H1 (cell line): ENCODE measurements at regions not wholly inside any gene's neighbourhood (a gene's known extent, or its start where the extent isn't known, plus 50 kb on each side); places are given as distances from the start of the nearest gene placed in this dataset.

Source experiments
- CTCF ChIA-PET: fragments of 300-600 bp; sonication (Branson Sonifier 250); formaldehyde crosslinking; loops from one replicate; lab custom pipeline; 2021; ENCODE audit not compliant: partially characterized antibody; lab: Charles Lee
- POLR2A ChIA-PET: fragments of 300-600 bp; sonication (Branson Sonifier 250); formaldehyde crosslinking; loops from one replicate; lab custom pipeline; 2021; ENCODE audit warnings: inconsistent platforms; ENCODE audit not compliant: partially characterized antibody; lab: Charles Lee
- DNase-seq, 2 experiments: peaks; one replicate each; pipeline versions ENCODE4 v3.0.0 to v3.0.0-alpha.2; 2010 to 2022; ENCODE audit warnings: low spot score in 2 of 2, low read depth in 1 of 2, mixed read lengths in 1 of 2
- FAIRE-seq: peaks from 2 replicates; lab custom pipeline; 2011; peaks lifted over from hg19 to GRCh38; lab: Jason Lieb, UNC
- H2AFZ ChIP-seq: 2 replicates; pipeline ENCODE4 v1.8.1; 2012; ENCODE audit warnings: low read length, inconsistent platforms
- H2AK5ac ChIP-seq: 2 replicates; pipeline ENCODE4 v1.6.1; 2013; ENCODE audit warnings: low read depth, low read length
- H2BK120ac ChIP-seq: replicated peaks from 2 replicates; pipeline ENCODE3; 2013; ENCODE audit warnings: low read depth, low read length, inconsistent platforms
- H2BK12ac ChIP-seq: 2 replicates; pipeline ENCODE4 v1.6.1; 2013; ENCODE audit warnings: low read depth, low read length
- H2BK15ac ChIP-seq: 2 replicates; pipeline ENCODE4 v1.6.1; 2013; ENCODE audit warnings: low read length
- H2BK20ac ChIP-seq: 2 replicates; pipeline ENCODE4 v1.6.1; 2013; ENCODE audit warnings: low read length
- H2BK5ac ChIP-seq: 2 replicates; pipeline ENCODE4 v1.6.1; 2013; ENCODE audit warnings: low read depth, low read length
- H3K14ac ChIP-seq: 2 replicates; pipeline ENCODE4 v1.6.1; 2013; ENCODE audit warnings: inconsistent platforms; ENCODE audit not compliant: insufficient read length
- H3K18ac ChIP-seq: 2 replicates; pipeline ENCODE4 v1.6.1; 2013; ENCODE audit warnings: low read length; ENCODE audit errors: extremely low read depth
- H3K23ac ChIP-seq: 2 replicates; pipeline ENCODE4 v1.6.1; 2013; ENCODE audit warnings: inconsistent platforms; ENCODE audit not compliant: insufficient read length
- H3K23me2 ChIP-seq: 2 replicates; pipeline ENCODE4 v1.6.1; 2013; ENCODE audit warnings: low read depth, low read length
- H3K27ac ChIP-seq: 2 replicates; pipeline ENCODE4 v1.6.1; 2011; ENCODE audit warnings: low read depth, low read length, inconsistent platforms
- H3K27me3 ChIP-seq, 4 experiments: replicated peaks in 1 of 4; 1 replicate in 1 of 4; 2 replicates in 3 of 4; pipeline versions ENCODE4 v1.6.1 to v1.8.1; 2011 to 2013; ENCODE audit warnings: low read length in 3 of 4, mild to moderate bottlenecking in 3 of 4, inconsistent platforms in 2 of 4, mixed read lengths in 2 of 4, moderate library complexity in 1 of 4; ENCODE audit not compliant: control insufficient read depth in 3 of 4, insufficient read depth in 3 of 4; ENCODE audit errors: extremely low read depth in 1 of 4
- H3K36me3 ChIP-seq, 4 experiments: 2 replicates each; pipeline versions ENCODE4 v1.6.1 to v1.8.1; 2011 to 2013; ENCODE audit warnings: mild to moderate bottlenecking in 4 of 4, low read length in 3 of 4, moderate library complexity in 2 of 4, control low read depth in 1 of 4, inconsistent platforms in 1 of 4; ENCODE audit not compliant: insufficient read depth in 4 of 4, control insufficient read depth in 2 of 4
- H3K4ac ChIP-seq: replicated peaks from 2 replicates; pipeline ENCODE3; 2013; ENCODE audit warnings: low read length, low read depth, mixed read lengths, inconsistent platforms; ENCODE audit not compliant: insufficient read length
- H3K4me1 ChIP-seq, 4 experiments: replicated peaks in 1 of 4; 1 replicate in 1 of 4; 2 replicates in 3 of 4; pipeline versions ENCODE4 v1.6.1 to v1.8.1; 2011 to 2013; ENCODE audit warnings: low read length in 3 of 4, inconsistent platforms in 2 of 4, mixed read lengths in 1 of 4; ENCODE audit not compliant: insufficient read depth in 4 of 4, control insufficient read depth in 3 of 4
- H3K4me2 ChIP-seq, 2 experiments: 2 replicates each; pipeline versions ENCODE4 v1.6.1 to v1.8.1; 2011 to 2013; ENCODE audit warnings: low read depth in 2 of 2, low read length in 2 of 2, control low read depth in 1 of 2, inconsistent platforms in 1 of 2, mild to moderate bottlenecking in 1 of 2; ENCODE audit not compliant: insufficient read depth in 1 of 2
- H3K4me3 ChIP-seq, 4 experiments: fragments of 200-600, 300-600 bp in 1 of 4; sonication (generic), shearing (Covaris generic), sonication (Bioruptor Twin) in 1 of 4; 2 replicates each; pipeline versions ENCODE4 v1.5.1 to v1.8.1; 2011 to 2016; ENCODE audit warnings: low read length in 4 of 4, low read depth in 3 of 4, control low read depth in 2 of 4, inconsistent platforms in 2 of 4, mild to moderate bottlenecking in 2 of 4, mixed read lengths in 1 of 4, moderate library complexity in 1 of 4; ENCODE audit not compliant: insufficient read depth in 2 of 4; ENCODE audit errors: extremely low read depth in 1 of 4
- H3K56ac ChIP-seq: replicated peaks from 2 replicates; pipeline ENCODE3; 2013; ENCODE audit warnings: low read depth, mild to moderate bottlenecking, mixed read lengths, low read length, inconsistent platforms; ENCODE audit not compliant: insufficient read length
- H3K79me1 ChIP-seq: 2 replicates; pipeline ENCODE4 v1.6.1; 2013; ENCODE audit warnings: low read depth, low read length, control low read depth
- H3K79me2 ChIP-seq, 2 experiments: 2 replicates each; pipeline versions ENCODE4 v1.6.1 to v1.8.1; 2012 to 2013; ENCODE audit warnings: low read length in 2 of 2, mild to moderate bottlenecking in 2 of 2, inconsistent platforms in 1 of 2; ENCODE audit not compliant: insufficient read depth in 2 of 2, control insufficient read depth in 1 of 2
- H3K9ac ChIP-seq, 4 experiments: replicated peaks in 1 of 4; 1 replicate in 1 of 4; 2 replicates in 3 of 4; pipeline versions ENCODE4 v1.6.1 to v1.8.1; 2011 to 2013; ENCODE audit warnings: low read depth in 3 of 4, low read length in 3 of 4, control low read depth in 2 of 4, mild to moderate bottlenecking in 2 of 4, moderate library complexity in 2 of 4, inconsistent platforms in 1 of 4; ENCODE audit errors: extremely low read depth in 1 of 4
- H3K9me3 ChIP-seq, 2 experiments: 2 replicates each; pipeline versions ENCODE4 v1.6.1 to v1.8.1; 2012 to 2013; ENCODE audit warnings: mild to moderate bottlenecking in 2 of 2, moderate library complexity in 2 of 2, control low read depth in 1 of 2, inconsistent platforms in 1 of 2, low read depth in 1 of 2, low read length in 1 of 2, mixed read lengths in 1 of 2; ENCODE audit not compliant: insufficient read depth in 2 of 2
- H4K20me1 ChIP-seq, 2 experiments: replicated peaks in 1 of 2; 2 replicates each; pipeline versions ENCODE3 to v1.8.1; 2011 to 2013; ENCODE audit warnings: inconsistent platforms in 2 of 2, low read length in 2 of 2, mild to moderate bottlenecking in 1 of 2; ENCODE audit not compliant: insufficient read depth in 2 of 2, control insufficient read depth in 1 of 2
- H4K5ac ChIP-seq: 2 replicates; pipeline ENCODE4 v1.6.1; 2013; ENCODE audit warnings: low read length, low read depth, mixed read lengths, inconsistent platforms; ENCODE audit not compliant: insufficient read length
- H4K8ac ChIP-seq: 2 replicates; pipeline ENCODE4 v1.8.0; 2013; ENCODE audit warnings: mild to moderate bottlenecking, moderate library complexity, low read length, inconsistent platforms; ENCODE audit not compliant: insufficient read depth; ENCODE audit errors: extremely low read depth
- H4K91ac ChIP-seq: replicated peaks from 2 replicates; pipeline ENCODE3; 2013; ENCODE audit warnings: low read length, mixed read lengths, inconsistent platforms; ENCODE audit not compliant: insufficient read length
- CBX5 ChIP-seq: fragments of 300-800, 300-1000 bp; sonication (generic); IDR thresholded peaks from 2 replicates; pipeline ENCODE4 v1.7.1; 2016; ENCODE audit warnings: antibody characterized with exemption, low read length, low read depth
- CBX8 ChIP-seq: fragments of 300-800, 300-1000 bp; sonication (generic); IDR thresholded peaks from 2 replicates; pipeline ENCODE4 v1.7.1; 2016; ENCODE audit warnings: low read depth, low read length, borderline replicate concordance
- FOSL1 ChIP-seq: IDR thresholded peaks from 2 replicates; pipeline ENCODE4 v1.6.1; 2011; ENCODE audit warnings: mild to moderate bottlenecking, low read depth, low read length, moderate library complexity; ENCODE audit not compliant: insufficient read depth
- JUND ChIP-seq: IDR thresholded peaks from 2 replicates; pipeline ENCODE4 v1.6.1; 2011; ENCODE audit warnings: mild to moderate bottlenecking, improper control_type of control experiment, low read length
- KDM1A ChIP-seq: fragments of 200-600, 300-600 bp; sonication (generic); IDR thresholded peaks from 2 replicates; pipeline ENCODE4 v1.7.1; 2016; ENCODE audit warnings: mild to moderate bottlenecking, low read length, borderline replicate concordance
- SIN3A ChIP-seq, 2 experiments: IDR thresholded peaks in 1 of 2; conservative IDR thresholded peaks in 1 of 2; 2 replicates each; pipeline ENCODE4 v1.6.1; 2011 to 2012; ENCODE audit warnings: low read length in 2 of 2, improper control_type of control experiment in 1 of 2, low read depth in 1 of 2, mild to moderate bottlenecking in 1 of 2
- SP4 ChIP-seq: IDR thresholded peaks from 2 replicates; pipeline ENCODE4 v1.6.1; 2012; ENCODE audit warnings: low read length, inconsistent platforms
- WGBS, 2 experiments: shearing (Covaris generic) in 1 of 2; methylation state at CpG; one replicate each; pipeline versions ENCODE4 v1.1.6 to v1.1.7; 2013 to 2015; ENCODE audit warnings: low lambda C conversion rate in 2 of 2, mixed read lengths in 2 of 2, inconsistent platforms in 1 of 2, low coverage in 1 of 2, missing lambda C conversion rate in 1 of 2; ENCODE audit not compliant: insufficient replicate concordance in 2 of 2, insufficient coverage in 1 of 2, insufficient read length in 1 of 2; ENCODE audit errors: extremely low coverage in 1 of 2, missing lambda C conversion rate in 1 of 2; 5-methylcytosine and 5-hydroxymethylcytosine counted together
- TF ChIP-seq, protein P1 (sequence below): IDR thresholded peaks from 2 replicates; pipeline ENCODE4 v1.6.1; 2011; ENCODE audit warnings: low read length, improper control_type of control experiment

DNA sequence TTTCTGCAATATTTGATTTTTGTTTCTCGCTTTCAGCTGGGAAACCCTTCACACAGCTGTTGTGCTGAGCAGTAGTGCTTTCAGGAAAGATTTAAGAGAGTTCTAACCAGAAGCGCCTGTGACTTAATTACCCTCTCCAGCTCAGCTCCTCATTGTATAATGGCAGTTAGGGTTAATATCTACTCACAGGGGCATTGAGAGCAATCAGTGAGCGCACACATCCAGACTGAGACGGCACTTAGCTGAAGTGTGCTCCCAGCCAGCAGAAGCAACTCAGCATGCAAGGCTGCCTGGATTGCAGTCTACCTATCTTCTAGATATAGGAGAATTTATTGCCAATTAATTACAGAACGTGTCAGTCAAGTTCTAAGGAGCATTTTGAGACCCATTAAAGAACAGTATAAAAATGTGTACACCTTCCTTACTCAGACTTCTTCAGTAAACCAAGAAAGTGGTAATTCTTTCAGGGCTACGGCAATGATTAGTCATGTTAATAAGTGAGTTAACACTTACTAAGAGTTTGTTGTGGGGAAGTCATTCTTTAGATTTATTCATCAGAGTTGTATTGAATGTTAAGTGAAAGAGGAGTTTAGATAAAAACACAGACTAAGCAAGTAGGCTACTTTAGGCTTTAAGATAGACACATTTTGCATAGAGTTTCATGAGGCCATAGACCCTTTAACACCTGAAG, 111.7 kb upstream of the PCAT7 start:
- no peak overlapping the region for H2BK120ac ChIP-seq
- H3K79me2 ChIP-seq = peaks cover 0 to 3% of the 10 kb centered on the region in 2 experiments; a peak in 1 of 4 replicates
- no peak overlapping the region for H3K14ac ChIP-seq
- H3K18ac ChIP-seq = no peak overlapping the region
- peaks cover 2% of the 10 kb centered on the region; the same call in 1 of the 2 replicates for H3K79me1 ChIP-seq
- H2BK15ac ChIP-seq = no peak overlapping the region
- H3K23me2 ChIP-seq = no peaks in the 10 kb centered on the region
- H4K91ac ChIP-seq = no peak overlapping the region
- TF ChIP-seq KDM1A (no peak), SIN3A (conservative IDR thresholded peaks at IDR 0.05 in 1 of 2, IDR thresholded peaks at IDR 0.05 in 1 of 2; ENCODE audit: low read depth in 1 of 2, low read length in 2 of 2) (no peak), SP4 (no peak), FOSL1 (no peak), CBX5 (no peak), JUND (no peak), CBX8 (no peak)
- TF ChIP-seq, protein P1, sequence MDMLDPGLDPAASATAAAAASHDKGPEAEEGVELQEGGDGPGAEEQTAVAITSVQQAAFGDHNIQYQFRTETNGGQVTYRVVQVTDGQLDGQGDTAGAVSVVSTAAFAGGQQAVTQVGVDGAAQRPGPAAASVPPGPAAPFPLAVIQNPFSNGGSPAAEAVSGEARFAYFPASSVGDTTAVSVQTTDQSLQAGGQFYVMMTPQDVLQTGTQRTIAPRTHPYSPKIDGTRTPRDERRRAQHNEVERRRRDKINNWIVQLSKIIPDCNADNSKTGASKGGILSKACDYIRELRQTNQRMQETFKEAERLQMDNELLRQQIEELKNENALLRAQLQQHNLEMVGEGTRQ = no peak
- H3K4me3 ChIP-seq = no peak overlapping the region
- H3K4ac ChIP-seq = no peak overlapping the region
- ChIA-PET CTCF (interaction anchor here (0.5 to 1.2 kb wide), 3 partner anchors 15 to 399 kb away, joined by 3 to 4 read pairs (median 3); no protein-coding TSS in a partner anchor), POLR2A (no interaction called here)
- H4K20me1 ChIP-seq = peaks cover 0 to 3% of the 10 kb centered on the region in 2 experiments
- H3K27ac ChIP-seq = no peak overlapping the region
- WGBS, 2 experiments = 85% methylated on average over 6 of the region's 6 CpGs; no CpG with 5 or more reads in 1 of the 2 experiments
- H3K9me3 ChIP-seq = no peaks in the 10 kb centered on the region
- DNase-seq = no peak
- peaks cover 0 to 11% (median 2%) of the 10 kb centered on the region in 4 experiments; a peak in 5 of 8 replicates for H3K36me3 ChIP-seq
- no peak overlapping the region for H2AFZ ChIP-seq
- no peak overlapping the region; the same call in 1 of the 2 replicates for H2BK5ac ChIP-seq
- H3K9ac ChIP-seq = no peak overlapping the region; a peak in 1 of 7 replicates
- no peak for FAIRE-seq
- no peak overlapping the region for H3K4me2 ChIP-seq
- H2BK12ac ChIP-seq = no peak overlapping the region
- H2BK20ac ChIP-seq = no peak overlapping the region
- no peak overlapping the region for H2AK5ac ChIP-seq
- no peak overlapping the region for H3K56ac ChIP-seq
- H3K23ac ChIP-seq = no peak overlapping the region
- no peak overlapping the region for H4K8ac ChIP-seq
- H3K27me3 ChIP-seq = no peaks in the 10 kb centered on the region
- no peaks in the 10 kb centered on the region for H3K4me1 ChIP-seq
- no peak overlapping the region for H4K5ac ChIP-seq
